PC-9 (cell line): ENCODE measurements at regions not wholly inside any gene's neighbourhood (a gene's known extent, or its start where the extent isn't known, plus 50 kb on each side); places are given as distances from the start of the nearest gene placed in this dataset.
A peak's percentile ranks its signal among the peaks of the same experiment; 100 is the strongest.

Source experiments
- BruUV-seq: library from RNA; stranded (reverse); fragments of 400-500 nt; replicated peaks from 2 replicates; lab custom pipeline; 2021; lab: Mats Ljungman, UMichigan
- CTCF ChIA-PET: fragments of 300-600 bp; sonication (Branson Sonifier 250); formaldehyde crosslinking; loops from one replicate; lab custom pipeline; 2022; ENCODE audit warnings: antibody characterized with exemption; lab: Charles Lee
- POLR2A ChIA-PET: fragments of 300-600 bp; sonication (Branson Sonifier 250); formaldehyde crosslinking; loops from one replicate; lab custom pipeline; 2022; ENCODE audit warnings: antibody characterized with exemption; ENCODE audit not compliant: unreplicated experiment; lab: Charles Lee
- DNase-seq, 2 experiments: peaks; one replicate each; pipeline versions ENCODE4 v3.0.0 to v3.0.0-alpha.2; 2015 to 2022; ENCODE audit warnings: mixed read lengths in 1 of 2
- H2AFZ ChIP-seq: fragments of 200-600 bp; sonication (generic); 2 replicates; pipeline ENCODE4 v1.8.1; 2017; ENCODE audit warnings: antibody characterized with exemption
- H3F3A ChIP-seq: fragments of 200-600 bp; sonication (generic); 2 replicates; pipeline ENCODE4 v1.8.1; 2017; ENCODE audit warnings: antibody characterized with exemption, mild to moderate bottlenecking, low read depth; ENCODE audit not compliant: insufficient read depth
- H3K27ac ChIP-seq: fragments of 200-600 bp; sonication (generic); 2 replicates; pipeline ENCODE4 v1.6.1; 2016; ENCODE audit warnings: mixed run types
- H3K27me3 ChIP-seq: fragments of 200-600 bp; sonication (generic); 2 replicates; pipeline ENCODE4 v1.6.1; 2016; ENCODE audit warnings: low read depth, mixed run types; ENCODE audit not compliant: insufficient read depth
- H3K36me3 ChIP-seq: fragments of 200-600 bp; sonication (generic); 2 replicates; pipeline ENCODE4 v1.6.1; 2016; ENCODE audit warnings: low read depth, mixed run types
- H3K4me1 ChIP-seq: fragments of 200-600 bp; sonication (generic); replicated peaks from 2 replicates; pipeline ENCODE4 v1.6.1; 2016; ENCODE audit warnings: mixed run types; ENCODE audit not compliant: insufficient read depth
- H3K4me2 ChIP-seq: fragments of 200-600 bp; sonication (generic); 2 replicates; pipeline ENCODE4 v1.6.1; 2017; ENCODE audit warnings: mixed run types
- H3K4me3 ChIP-seq: fragments of 200-600 bp; sonication (generic); 2 replicates; pipeline ENCODE4 v1.6.1; 2016; ENCODE audit warnings: mixed run types
- H3K79me2 ChIP-seq: fragments of 200-600 bp; sonication (generic); 2 replicates; pipeline ENCODE4 v1.6.1; 2017; ENCODE audit warnings: low read depth, mixed run types
- H3K9me2 ChIP-seq: fragments of 200-600 bp; sonication (generic); 2 replicates; pipeline ENCODE4 v1.8.1; 2017; ENCODE audit warnings: mild to moderate bottlenecking; ENCODE audit not compliant: insufficient read depth
- H3K9me3 ChIP-seq: fragments of 200-600 bp; sonication (generic); 2 replicates; pipeline ENCODE4 v1.8.1; 2016; ENCODE audit warnings: low read depth; ENCODE audit not compliant: insufficient read depth
- H4K20me1 ChIP-seq: fragments of 200-600 bp; sonication (generic); 2 replicates; pipeline ENCODE4 v1.8.1; 2017; ENCODE audit not compliant: insufficient read depth
- EZH2 ChIP-seq: fragments of 200-600 bp; sonication (generic); IDR thresholded peaks from 2 replicates; pipeline ENCODE4 v1.8.0; 2017; ENCODE audit warnings: antibody characterized with exemption, low read depth
- intact Hi-C: fragments of 100-400 bp; cut with micrococcal nuclease; formaldehyde crosslinking; loops from one replicate; pipeline ENCODE4 v1.10.0; 2022; ENCODE audit not compliant: unreplicated experiment
- TF ChIP-seq, protein P1 (sequence below): fragments of 200-600 bp; sonication (generic); conservative IDR thresholded peaks from 2 replicates; pipeline ENCODE4 v1.6.1; 2017; ENCODE audit warnings: mixed run types, antibody characterized with exemption, mild to moderate bottlenecking, moderate library complexity

DNA sequence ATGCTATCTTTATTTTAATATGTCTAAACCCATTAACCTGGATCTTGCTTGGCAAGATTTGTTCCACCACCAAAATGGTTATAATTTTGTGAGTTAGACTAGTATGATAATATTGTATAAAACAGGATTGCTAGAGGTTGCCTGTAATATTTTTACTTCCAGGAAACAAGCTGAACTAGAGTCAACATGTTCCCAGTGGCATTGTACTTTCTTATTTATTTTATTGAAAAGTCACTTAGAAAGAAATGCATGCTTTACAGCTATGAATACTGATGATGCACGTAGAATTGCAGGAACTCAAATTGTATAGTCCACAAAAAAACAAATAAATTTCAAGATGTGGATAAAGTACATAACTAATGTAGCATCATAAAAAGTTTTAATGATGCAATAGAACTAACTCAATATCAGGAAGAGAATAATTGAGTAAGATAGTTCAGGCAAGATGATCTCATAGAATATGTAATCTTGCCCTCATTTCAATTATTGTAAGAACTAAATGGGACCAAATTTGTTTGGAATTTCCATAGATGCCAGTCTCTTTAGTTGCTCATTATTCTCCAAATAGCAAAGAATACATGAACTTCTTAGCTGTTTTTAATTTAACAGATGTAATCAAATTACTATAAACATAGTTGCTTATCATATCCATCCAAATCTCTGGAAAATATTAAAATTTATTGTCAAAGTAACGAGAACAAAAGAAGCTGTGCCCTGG is 451.8 kb downstream of the COL12A1 start:
- no peaks in the 10 kb centered on the region for H3K9me3 ChIP-seq
- DNase-seq: no peak
- no peaks in the 10 kb centered on the region for H3K27me3 ChIP-seq
- no peak overlapping the region for H3K27ac ChIP-seq
- no peaks in the 10 kb centered on the region; the same call in 1 of the 2 replicates for H3K36me3 ChIP-seq
- intact Hi-C loops: loop anchor here (5.0 kb wide), 1 partner anchor 448 kb away; no protein-coding TSS in a partner anchor
- H3K4me2 ChIP-seq: no peak overlapping the region
- ChIA-PET POLR2A (no interaction called here), CTCF (no interaction called here)
- H2AFZ ChIP-seq: no peak overlapping the region
- no peaks in the 10 kb centered on the region for H3F3A ChIP-seq
- BruUV-seq: no TSS peak
- H3K4me1 ChIP-seq: peaks cover 10% of the 10 kb centered on the region; the same call in 1 of the 2 replicates
- no peak overlapping the region for H3K4me3 ChIP-seq
- TF ChIP-seq EZH2: no peak
- TF ChIP-seq, protein P1, sequence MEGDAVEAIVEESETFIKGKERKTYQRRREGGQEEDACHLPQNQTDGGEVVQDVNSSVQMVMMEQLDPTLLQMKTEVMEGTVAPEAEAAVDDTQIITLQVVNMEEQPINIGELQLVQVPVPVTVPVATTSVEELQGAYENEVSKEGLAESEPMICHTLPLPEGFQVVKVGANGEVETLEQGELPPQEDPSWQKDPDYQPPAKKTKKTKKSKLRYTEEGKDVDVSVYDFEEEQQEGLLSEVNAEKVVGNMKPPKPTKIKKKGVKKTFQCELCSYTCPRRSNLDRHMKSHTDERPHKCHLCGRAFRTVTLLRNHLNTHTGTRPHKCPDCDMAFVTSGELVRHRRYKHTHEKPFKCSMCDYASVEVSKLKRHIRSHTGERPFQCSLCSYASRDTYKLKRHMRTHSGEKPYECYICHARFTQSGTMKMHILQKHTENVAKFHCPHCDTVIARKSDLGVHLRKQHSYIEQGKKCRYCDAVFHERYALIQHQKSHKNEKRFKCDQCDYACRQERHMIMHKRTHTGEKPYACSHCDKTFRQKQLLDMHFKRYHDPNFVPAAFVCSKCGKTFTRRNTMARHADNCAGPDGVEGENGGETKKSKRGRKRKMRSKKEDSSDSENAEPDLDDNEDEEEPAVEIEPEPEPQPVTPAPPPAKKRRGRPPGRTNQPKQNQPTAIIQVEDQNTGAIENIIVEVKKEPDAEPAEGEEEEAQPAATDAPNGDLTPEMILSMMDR: no peak
- H3K9me2 ChIP-seq: no peaks in the 10 kb centered on the region
- no peaks in the 10 kb centered on the region for H3K79me2 ChIP-seq
- no peaks in the 10 kb centered on the region for H4K20me1 ChIP-seq

DNA sequence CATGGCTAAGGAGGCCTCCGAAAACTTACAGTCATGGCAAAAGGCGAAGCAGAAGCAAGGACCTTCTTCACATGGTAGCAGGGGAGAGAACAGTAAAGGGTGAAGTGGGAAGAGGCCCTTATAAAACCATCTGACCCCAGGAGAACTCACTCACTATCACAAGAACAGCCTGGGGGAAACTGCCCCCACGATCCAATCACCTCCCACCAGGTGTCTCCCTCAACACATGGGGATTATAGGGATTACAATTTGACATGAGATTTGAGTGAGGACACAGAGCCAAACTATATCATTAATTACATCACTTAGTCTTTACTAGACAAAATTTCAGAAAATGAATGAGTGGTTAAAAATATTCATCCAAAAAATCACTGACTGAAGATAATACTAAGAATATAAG is 453.6 kb downstream of the COL12A1 start:
- POLR2A ChIA-PET: no interaction called here
- intact Hi-C loops: loop anchor here (5.0 kb wide), 1 partner anchor 450 kb away; no protein-coding TSS in a partner anchor
- Histone ChIP-seq H3K9me2 (no peaks in the 10 kb centered on the region), H3F3A (no peaks in the 10 kb centered on the region), H2AFZ (no peak overlapping the region), H4K20me1 (no peaks in the 10 kb centered on the region), H3K4me1 (peaks cover 12% of the 10 kb centered on the region; the same call in 1 of the 2 replicates), H3K36me3 (no peaks in the 10 kb centered on the region; the same call in 1 of the 2 replicates), H3K79me2 (no peaks in the 10 kb centered on the region), H3K4me3 (no peak overlapping the region), H3K27me3 (no peaks in the 10 kb centered on the region), H3K27ac (no peak overlapping the region), H3K9me3 (no peaks in the 10 kb centered on the region), H3K4me2 (no peak overlapping the region)
- TF ChIP-seq, protein P1: no peak
- TF ChIP-seq EZH2: no peak
- DNase-seq: no peak
- no TSS peak for BruUV-seq
- CTCF ChIA-PET: no interaction called here

DNA sequence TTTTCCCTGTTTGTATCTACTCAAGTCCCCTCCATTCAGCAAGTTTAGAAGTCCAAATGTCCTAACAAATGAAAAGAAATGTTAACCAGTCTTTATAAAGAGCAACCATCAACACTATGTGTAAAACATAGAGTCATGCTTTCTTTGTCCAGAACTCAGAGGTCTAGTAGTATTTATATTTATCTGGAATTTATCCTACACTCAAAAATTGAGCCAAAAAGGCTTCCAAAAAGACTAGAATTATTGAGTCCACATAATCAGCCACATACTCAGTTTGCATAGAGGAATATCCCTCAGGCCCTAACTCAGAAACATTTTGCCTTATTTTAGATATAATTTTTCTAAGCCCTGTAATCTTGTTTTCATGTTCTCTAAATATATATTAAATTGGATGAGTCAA is 455.0 kb downstream of the COL12A1 start:
- intact Hi-C loops: loop anchor here (5.0 kb wide), 1 partner anchor 451 kb away; no protein-coding TSS in a partner anchor
- Histone ChIP-seq H3K9me2 (no peaks in the 10 kb centered on the region), H3K4me2 (0 out of 2 replicates have a peak overlapping the region, but pooled peaks have one; percentile 0), H3K27me3 (no peaks in the 10 kb centered on the region), H3F3A (no peaks in the 10 kb centered on the region), H4K20me1 (no peaks in the 10 kb centered on the region), H3K4me1 (peaks cover 12% of the 10 kb centered on the region; the same call in 1 of the 2 replicates), H3K79me2 (no peaks in the 10 kb centered on the region), H2AFZ (no peak overlapping the region), H3K9me3 (no peaks in the 10 kb centered on the region), H3K4me3 (no peak overlapping the region), H3K27ac (no peak overlapping the region), H3K36me3 (no peaks in the 10 kb centered on the region; the same call in 1 of the 2 replicates)
- ChIA-PET CTCF (no interaction called here), POLR2A (no interaction called here)
- no TSS peak for BruUV-seq
- no peak for DNase-seq
- no peak for TF ChIP-seq EZH2
